ENCODE measurements at regions not wholly inside any gene's neighbourhood (a gene's known extent, or its start where the extent isn't known, plus 50 kb on each side); places are given as distances from the start of the nearest gene placed in this dataset.

DNA sequence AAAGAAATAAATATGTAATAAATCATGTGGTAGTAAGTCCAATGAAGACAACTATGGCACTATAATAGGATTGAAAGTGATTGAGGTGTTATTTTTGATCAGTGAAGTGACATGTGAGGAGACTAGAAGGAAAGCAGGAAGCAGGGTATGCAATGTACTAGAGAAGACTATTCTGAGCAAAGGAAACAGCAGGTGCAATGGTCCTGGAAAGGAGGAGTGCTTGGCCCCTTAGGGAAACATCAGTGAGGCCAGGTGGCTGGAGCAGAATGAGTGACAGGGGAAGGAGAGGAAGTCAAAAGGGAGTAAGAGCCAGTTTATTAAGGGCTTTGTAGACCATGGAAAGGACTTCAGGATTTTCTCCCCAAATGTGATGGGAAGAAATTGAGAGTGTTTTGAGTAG, 207.6 kb upstream of the HCCS start:
- no peak for DNase-seq

- no peak for DNase-seq
Measured at GRCh38 chrX:10904220-10904619, 206.9 kb upstream of the HCCS start.

GRCh38 chrX:10906866-10907265, 204.3 kb upstream of the HCCS start:
- DNase-seq: no peak

GRCh38 chrX:10922159-10922558, 189.0 kb upstream of the HCCS start:
- no peak for DNase-seq

GRCh38 chrX:10922835-10923234, 188.3 kb upstream of the HCCS start:
- no peak for DNase-seq

DNA sequence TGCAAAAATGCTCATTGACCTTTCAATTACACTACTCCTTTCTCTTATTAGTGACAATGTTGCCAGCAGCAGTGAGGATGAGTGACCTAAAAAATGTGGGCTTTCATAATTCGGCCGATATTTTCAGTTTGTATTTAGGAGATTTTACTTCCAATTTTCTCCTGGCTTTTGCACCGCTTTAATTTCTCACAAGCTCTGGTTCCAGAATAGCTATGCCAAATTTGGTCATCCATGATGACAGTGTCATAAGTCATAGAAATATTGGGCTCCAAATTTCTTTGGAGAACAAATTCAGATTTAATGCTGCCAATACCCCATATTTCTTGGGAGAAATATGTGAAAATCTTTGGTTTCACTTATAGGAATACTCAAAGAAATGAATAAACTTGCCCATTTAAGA, 187.7 kb upstream of the HCCS start:
- no peak for DNase-seq

GRCh38 chrX:10926404-10926803, 184.7 kb upstream of the HCCS start:
- no peak for DNase-seq

DNA sequence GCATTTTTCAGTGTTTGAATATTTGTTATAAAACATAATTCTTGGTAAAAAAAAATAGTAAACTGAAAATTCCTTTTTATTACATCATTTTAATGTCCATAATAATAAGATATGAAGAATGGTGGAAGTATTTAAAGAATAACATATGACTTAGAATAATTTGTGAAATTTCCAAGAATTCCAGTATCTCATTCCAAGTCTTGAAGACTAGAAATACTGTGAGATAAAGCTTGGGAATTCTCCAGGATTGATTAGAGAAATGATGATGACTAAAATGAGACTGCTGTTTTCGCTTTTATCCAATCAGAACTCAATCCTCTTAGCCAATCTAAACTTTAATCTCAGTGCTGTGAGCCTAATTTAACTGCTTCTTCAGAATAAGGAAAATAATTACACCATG, 184.2 kb upstream of the HCCS start:
- DNase-seq: no peak

- DNase-seq: no peak
Measured at GRCh38 chrX:10929747-10930146, 181.4 kb upstream of the HCCS start.

DNA sequence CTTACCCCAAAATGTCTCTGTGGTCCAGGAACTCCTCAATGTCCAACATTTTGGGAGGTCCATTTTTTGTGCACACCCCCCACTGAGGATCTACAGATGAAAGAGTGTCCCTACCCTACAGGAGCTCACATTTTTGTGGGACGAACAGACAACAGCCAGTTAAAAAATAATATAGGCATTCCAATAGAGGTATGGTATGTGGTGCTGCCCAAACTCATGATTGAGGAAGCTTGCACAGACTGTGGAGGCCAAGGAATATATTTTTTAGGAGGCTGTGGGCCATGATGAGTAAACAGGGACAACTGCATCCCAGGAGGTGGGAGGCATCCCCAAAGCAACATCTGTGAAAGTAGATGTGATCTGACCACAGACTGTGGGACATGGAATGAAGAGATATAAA, 181.0 kb upstream of the HCCS start:
- DNase-seq: no peak

DNA sequence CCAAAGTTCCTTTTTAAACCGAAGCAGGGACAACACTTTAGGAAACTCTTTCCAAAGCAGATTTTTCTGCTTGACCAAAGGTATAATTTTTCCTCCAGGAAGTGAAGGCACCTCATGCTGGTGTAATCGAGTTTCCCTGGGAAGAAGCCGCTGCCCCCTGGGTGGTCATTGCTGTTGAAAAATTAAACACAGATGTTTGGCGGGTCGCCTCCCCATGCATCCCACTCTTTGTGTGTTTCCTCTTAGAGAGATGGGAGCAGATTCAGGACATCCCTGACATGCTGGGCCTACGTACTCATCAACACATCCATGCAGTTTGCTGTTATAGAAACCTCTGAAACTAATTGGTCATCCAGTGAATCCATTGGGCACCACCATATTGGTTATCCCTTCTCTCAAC, 179.2 kb upstream of the HCCS start:
- no peak for DNase-seq

DNA sequence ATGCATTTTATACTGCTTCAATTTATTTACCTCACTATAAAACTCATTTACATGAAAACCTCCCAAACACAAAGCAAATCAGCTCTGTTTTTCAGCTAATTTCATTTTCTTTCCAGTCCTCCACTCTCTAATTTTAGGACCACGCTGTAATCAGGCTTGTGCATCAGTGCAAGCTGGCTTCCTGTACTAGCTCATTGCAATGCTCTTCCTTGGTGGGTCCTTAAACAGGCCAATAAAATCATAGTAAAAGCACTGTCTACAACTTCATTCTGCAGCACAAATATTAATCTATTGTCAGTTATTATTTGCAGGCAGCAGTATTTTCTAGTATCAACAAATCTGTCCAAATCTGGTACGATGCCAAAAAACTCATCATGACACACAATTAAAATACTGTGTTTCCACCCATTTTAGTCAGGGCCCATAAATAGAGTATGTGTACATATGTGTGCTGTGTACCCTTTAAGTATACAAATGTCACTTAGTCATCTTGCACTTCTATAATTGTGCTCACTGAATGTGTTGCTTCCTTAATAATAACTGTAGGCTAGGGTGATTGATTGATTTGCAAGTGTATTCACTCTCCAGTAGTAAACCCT, 178.2 kb upstream of the HCCS start:
- no peak for DNase-seq

DNA sequence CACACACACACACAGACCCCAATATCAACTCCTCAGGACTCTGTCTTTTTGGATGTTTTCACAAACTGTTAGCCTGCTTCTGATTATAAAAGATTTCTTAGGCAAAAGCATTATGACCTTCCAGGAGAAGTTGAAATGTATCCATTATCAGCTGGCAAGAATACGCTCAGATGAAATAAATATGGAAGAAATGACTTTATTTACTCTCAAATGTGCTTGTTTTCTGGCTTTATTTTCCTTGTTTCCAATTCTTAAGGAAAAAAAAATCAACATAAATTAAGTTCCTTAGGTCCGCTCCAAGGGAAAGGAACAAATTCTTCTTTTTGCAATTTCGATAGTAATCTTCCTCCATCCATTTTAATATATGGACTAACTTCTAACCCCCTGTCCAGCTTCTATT, 175.6 kb upstream of the HCCS start:
- DNase-seq: no peak

DNA sequence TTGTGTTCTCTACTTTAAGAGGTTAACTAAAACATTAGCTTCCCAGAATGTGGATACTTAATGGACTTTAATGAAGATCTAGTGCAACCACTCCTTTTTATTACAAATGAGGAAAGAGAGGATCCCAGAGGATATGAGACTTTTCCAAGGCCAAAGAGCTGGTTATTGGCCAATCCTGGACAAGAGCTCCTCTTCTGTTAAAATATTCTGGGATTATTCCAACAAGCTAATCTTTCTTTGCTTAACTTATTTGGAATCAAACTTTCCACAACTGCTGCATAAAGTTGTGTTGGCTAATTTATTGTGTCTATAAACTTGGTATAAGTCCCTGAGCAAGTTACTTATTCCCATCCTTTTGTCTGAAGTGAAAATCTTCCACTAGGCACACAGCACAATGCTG, 174.2 kb upstream of the HCCS start:
- DNase-seq: no peak

- no peak for DNase-seq
Measured at GRCh38 chrX:10938365-10938923, 172.7 kb upstream of the HCCS start.

GRCh38 chrX:10939424-10939823, 171.7 kb upstream of the HCCS start:
- no peak for DNase-seq

DNA sequence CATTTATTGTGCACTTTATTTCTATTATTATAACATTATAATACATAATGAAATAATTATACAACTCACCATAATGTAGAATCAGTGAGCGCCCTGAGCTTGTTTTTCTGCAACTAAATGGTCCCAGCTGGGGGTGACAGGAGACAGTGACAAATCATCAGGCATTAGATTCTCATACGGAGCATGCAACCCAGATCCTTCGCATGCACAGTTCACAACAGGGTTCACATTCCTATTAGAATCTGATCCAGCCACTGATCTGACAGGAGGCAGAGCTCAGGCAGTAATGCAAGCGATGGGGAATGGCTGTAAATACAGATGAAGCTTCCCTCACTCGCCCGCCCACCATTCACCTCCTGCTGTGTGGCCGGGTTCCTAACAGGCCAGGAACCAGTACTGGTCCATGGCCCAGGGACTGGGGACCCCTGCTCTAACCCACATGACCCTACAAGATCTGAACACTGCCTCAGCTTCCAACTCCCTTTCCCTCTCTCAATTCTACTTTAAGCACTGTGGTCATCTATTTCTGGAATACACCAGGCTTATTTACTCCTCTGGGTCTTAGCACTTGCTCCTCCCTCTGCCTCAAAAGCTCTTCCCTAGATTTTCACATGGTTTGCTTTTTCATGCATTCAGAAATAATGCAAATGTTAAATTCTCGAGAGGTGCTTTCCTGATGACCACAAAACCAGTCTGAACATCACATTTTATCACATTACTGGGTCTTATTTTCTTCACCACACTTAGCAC, 166.8 kb upstream of the HCCS start:
- DNase-seq: no peak

DNA sequence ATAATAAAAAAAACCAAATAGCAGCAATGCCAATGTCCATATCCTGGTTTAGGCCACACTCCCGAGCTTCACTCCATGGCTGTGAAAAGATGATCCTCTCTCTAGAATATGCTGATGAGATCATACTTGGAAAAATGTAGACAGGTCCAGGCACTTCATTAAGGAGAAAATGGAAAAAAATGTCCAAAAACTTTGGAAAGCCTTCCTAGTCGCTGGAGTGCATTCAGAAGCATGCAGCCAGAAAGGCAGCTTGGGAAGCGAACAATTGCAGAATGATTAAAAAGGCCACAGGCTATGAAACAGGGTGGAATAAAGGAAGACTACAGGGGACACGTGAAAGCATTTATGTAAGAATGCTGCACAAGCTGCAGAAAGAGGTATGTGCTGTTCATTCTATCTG, 165.6 kb upstream of the HCCS start:
- no peak for DNase-seq

GRCh38 chrX:10949541-10949940, 161.6 kb upstream of the HCCS start:
- DNase-seq: no peak

DNA sequence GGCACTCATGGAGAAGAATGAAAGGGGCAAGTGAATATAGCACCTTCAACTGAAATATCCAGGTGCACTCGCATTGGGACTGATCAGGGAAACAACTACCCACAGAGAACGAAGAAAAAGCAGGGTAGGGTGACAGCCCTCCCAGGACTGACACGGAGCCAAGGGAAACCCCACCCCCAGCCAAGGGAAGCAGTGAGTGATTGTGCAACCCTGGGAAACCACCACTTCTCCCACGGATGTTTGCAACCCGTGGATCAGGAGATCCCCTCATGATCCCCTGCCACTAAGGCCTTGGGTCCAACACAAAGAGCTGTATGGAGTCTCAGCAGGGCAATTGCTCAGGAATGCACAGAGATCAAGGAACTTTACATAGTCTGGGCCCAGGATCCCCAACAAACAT, 158.5 kb upstream of the HCCS start:
- DNase-seq: no peak

DNA sequence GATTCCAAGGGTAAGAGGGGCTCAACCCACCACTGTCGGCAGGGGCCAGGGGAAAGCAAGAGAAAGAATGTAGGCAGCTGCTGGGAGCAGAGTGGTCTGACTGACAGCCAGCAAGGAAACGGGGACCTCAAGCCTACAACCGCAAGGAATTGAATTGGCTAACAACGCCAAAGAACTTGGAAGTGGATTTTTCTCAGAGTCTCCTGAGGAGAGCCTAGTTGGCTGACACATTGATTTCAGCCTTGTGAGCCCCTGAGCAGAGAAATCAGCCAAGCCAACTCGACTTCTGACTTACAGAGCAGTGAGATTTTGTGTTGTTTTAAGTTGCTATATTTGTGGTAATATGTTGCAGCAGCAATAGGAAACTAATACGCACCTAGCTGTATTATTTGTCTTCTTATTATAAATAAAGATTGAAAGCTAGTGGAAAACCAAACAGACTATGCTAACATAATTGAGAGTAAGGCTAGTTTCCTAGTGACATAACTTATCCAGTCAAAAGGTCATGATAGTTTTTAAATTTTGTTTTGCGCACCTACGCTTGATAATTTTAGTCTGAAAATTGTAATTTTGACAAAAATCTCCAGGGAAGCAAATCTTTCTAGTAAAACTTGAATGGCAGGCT, 145.8 kb upstream of the HCCS start:
- DNase-seq: no peak

- no peak for DNase-seq
Measured at GRCh38 chrX:10966057-10966456, 145.1 kb upstream of the HCCS start.

DNA sequence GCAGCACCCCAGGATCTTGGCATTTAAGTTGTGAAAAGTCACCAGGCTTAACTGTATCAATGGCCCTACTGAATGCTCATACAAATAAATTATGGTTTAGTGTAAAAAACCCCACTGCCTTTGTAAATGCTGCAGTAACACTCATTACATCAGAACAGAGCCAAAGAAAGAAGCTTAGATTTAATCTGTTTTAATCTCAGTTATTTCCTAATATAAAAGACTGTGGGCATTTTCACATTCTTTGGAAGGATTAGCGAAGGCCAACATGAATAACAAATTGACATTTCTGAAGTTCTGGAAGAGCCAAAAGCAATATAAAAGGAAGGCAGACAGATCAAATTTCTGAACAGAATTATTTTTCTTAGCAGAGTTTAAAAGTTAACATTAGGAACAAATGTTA, 140.0 kb upstream of the HCCS start:
- DNase-seq: no peak

GRCh38 chrX:10971759-10972158, 139.4 kb upstream of the HCCS start:
- DNase-seq: no peak

All from CD4-positive, alpha-beta T cell treated with Interleukin-21 for 1 hour (primary cell).